ENCODE measurements at regions not wholly inside any gene's neighbourhood (a gene's known extent, or its start where the extent isn't known, plus 50 kb on each side); places are given as distances from the start of the nearest gene placed in this dataset.

DNA sequence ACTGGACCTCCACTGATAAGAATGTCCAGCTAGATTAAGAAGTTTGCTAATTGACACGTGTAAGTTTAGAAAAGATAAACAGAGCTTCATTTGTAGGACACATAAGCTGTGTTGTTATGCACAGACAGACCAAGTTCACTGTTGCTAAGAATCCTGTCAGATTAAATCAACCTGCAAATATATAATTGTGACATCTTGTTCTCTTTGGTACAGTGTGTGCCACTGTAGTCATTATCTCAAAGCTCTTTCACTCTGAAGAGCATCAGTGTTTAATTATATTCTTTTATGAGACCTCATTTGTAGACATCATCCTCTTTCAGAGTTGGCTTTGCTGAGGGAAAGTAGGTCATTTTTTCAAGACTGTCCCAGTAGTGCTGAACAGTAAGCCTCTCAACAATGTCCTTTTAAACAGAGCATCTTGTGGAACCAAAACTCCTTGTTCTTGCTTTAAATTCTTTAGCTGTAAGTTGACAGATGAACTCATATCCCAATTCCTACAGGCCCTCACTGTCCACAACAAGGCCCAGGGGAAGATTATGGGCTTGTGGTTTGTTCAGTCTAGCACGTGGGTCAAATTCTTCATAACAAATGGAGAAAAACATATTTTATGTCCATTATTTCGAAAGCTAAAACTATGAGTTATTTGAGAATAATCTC is 252.4 kb downstream of the HDGFL1 start:
- no peak for TF ChIP-seq GATA2 (IDR thresholded peaks at IDR 0.05; ENCODE audit: low read depth, low read length)
- TF ChIP-seq GATA3 (IDR thresholded peaks at IDR 0.05; ENCODE audit: low read depth, low read length): no peak
